Suprapubic skin (tissue), 4 donors: ENCODE measurements at regions not wholly inside any gene's neighbourhood (a gene's known extent, or its start where the extent isn't known, plus 50 kb on each side); places are given as distances from the start of the nearest gene placed in this dataset.
A peak's percentile ranks its signal among the peaks of the same experiment; 100 is the strongest.

Experiments used
- DNase-seq, 2 donors: peaks; one replicate each; pipeline ENCODE4 v3.0.0-alpha.2; 2019; ENCODE audit warnings: low spot score in 2 of 2
- H3K27ac ChIP-seq: fragments of 200-600 bp; sonication (generic); one replicate; pipeline ENCODE4 v1.5.1; 2019
- H3K27me3 ChIP-seq: fragments of 200-600 bp; sonication (generic); one replicate; pipeline ENCODE4 v1.5.1; 2019
- H3K36me3 ChIP-seq: fragments of 200-600 bp; sonication (generic); one replicate; pipeline ENCODE4 v1.5.1; 2019
- H3K4me1 ChIP-seq: fragments of 200-600 bp; sonication (generic); one replicate; pipeline ENCODE4 v1.5.1; 2019
- H3K4me3 ChIP-seq: fragments of 200-600 bp; sonication (generic); one replicate; pipeline ENCODE4 v1.5.1; 2019; ENCODE audit warnings: mild to moderate bottlenecking
- H3K9me3 ChIP-seq: fragments of 200-600 bp; sonication (generic); one replicate; pipeline ENCODE4 v1.5.1; 2019
- EP300 ChIP-seq: sonication (generic); formaldehyde crosslinking; IDR thresholded peaks from one replicate; pipeline ENCODE4 v1.6.1; 2017; ENCODE audit warnings: antibody characterized with exemption
- POLR2A ChIP-seq, 2 donors: fragments of 450-650 bp; IDR thresholded peaks; one replicate each; pipeline ENCODE4 v1.6.1; 2017; ENCODE audit warnings: antibody characterized with exemption in 2 of 2, mild to moderate bottlenecking in 2 of 2, moderate library complexity in 2 of 2
- POLR2AphosphoS5 ChIP-seq, 3 donors: sonication (generic); formaldehyde crosslinking; IDR thresholded peaks; one replicate each; pipeline ENCODE4 v1.6.1; 2017; ENCODE audit warnings: antibody characterized with exemption in 3 of 3
- WGBS: methylation state at CpG from one replicate; pipeline ENCODE4 v1.1.5; 2018; 5-methylcytosine and 5-hydroxymethylcytosine counted together
- TF ChIP-seq, protein P1 (sequence below), 2 donors: fragments of 200-600 bp in 1 of 2; fragments of 450-650 bp in 1 of 2; sonication (generic) in 1 of 2; IDR thresholded peaks; one replicate each; pipeline ENCODE4 v1.5.1; 2016 to 2019; ENCODE audit warnings: antibody characterized with exemption in 2 of 2, mild to moderate bottlenecking in 1 of 2, moderate library complexity in 1 of 2

DNA sequence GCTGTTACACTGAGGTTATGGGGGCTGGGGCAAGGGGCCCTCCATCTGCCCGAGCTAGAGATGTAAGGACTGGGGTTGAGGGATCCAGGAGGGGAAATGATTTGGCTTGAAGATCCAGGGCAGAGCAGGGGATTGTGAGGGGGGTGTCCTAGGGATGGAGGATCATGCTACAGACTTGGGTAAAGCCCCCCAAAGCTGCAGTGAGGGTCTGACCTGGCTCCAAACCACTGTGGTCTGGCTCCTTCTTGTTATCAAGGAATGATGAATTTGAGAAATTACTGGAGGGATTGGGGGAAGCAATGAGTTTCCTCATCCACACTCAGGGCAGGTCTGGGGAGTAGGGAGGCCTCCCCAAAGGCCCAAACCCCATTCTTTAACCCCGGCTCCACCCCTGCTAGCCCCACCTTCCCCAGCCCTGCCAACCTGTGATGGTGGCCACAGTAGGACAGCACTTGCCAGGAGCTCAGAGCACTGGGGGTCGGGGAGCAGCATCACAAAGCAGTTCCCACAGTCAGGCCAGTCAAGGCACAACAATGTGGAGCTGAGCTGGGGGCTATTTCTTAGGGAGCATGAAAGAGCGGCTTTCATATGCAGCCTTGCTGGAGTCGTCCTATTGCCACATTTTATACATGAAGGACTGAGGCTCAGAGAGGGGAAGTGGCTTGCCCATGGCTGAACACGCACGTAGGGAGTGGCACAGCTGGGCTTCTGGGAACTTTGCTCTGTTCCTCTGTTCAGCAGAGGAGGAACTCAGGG lies 165.5 kb downstream of the EFNB1 start:
- Histone ChIP-seq H3K4me1 (peaks cover 45% of the 10 kb centered on the region), H3K27me3 (no peaks in the 10 kb centered on the region)
- TF ChIP-seq, protein P1, sequence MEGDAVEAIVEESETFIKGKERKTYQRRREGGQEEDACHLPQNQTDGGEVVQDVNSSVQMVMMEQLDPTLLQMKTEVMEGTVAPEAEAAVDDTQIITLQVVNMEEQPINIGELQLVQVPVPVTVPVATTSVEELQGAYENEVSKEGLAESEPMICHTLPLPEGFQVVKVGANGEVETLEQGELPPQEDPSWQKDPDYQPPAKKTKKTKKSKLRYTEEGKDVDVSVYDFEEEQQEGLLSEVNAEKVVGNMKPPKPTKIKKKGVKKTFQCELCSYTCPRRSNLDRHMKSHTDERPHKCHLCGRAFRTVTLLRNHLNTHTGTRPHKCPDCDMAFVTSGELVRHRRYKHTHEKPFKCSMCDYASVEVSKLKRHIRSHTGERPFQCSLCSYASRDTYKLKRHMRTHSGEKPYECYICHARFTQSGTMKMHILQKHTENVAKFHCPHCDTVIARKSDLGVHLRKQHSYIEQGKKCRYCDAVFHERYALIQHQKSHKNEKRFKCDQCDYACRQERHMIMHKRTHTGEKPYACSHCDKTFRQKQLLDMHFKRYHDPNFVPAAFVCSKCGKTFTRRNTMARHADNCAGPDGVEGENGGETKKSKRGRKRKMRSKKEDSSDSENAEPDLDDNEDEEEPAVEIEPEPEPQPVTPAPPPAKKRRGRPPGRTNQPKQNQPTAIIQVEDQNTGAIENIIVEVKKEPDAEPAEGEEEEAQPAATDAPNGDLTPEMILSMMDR (IDR thresholded peaks at IDR 0.05), result no peak
- no peak for TF ChIP-seq POLR2AphosphoS5 (IDR thresholded peaks at IDR 0.05)
- no peak for TF ChIP-seq EP300
- TF ChIP-seq POLR2A (IDR thresholded peaks at IDR 0.05), result no peak

DNA sequence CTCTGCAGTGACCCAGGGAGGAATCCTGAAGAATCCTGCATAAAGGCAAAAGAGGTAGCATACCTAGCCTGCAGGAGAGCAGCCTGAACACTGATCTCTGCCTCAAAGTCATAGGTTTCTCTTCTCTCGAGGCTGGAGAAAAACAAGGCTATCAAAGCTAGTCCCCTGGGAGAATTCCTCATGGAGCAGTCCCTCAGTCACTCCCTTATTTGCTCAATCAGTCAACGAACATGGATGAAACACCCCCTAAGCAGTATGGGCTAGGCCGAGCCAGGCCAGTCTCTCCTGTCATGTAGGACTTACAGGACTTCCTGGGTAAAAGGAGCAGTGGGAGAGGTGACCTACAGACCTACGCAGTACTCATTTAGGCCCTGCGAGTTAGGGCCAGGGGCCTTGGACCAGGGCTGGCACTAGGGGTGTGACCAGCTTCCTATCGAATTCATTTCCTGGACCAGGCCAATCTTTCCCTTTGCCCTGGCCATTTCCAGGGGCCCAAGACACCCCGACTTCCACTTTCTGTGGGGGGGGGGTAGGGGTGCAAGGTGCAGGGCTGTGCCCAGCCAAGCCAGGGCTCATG lies 164.1 kb downstream of the EFNB1 start:
- Histone ChIP-seq H3K9me3 (no peaks in the 10 kb centered on the region), H3K27ac (no peak overlapping the region), H3K4me1 (peaks cover 35% of the 10 kb centered on the region), H3K4me3 (no peak overlapping the region), H3K27me3 (no peaks in the 10 kb centered on the region), H3K36me3 (no peaks in the 10 kb centered on the region)
- no peak for TF ChIP-seq EP300
- TF ChIP-seq, protein P1 (IDR thresholded peaks at IDR 0.05), result no peak
- no peak for TF ChIP-seq POLR2AphosphoS5 (IDR thresholded peaks at IDR 0.05)
- TF ChIP-seq POLR2A (IDR thresholded peaks at IDR 0.05), result no peak
- DNase-seq, result peak in 1 of 2 donors; percentile 25
- 82% methylated on average over 7 of the region's 7 CpGs for WGBS

More for the DNA sequence above, 165.5 kb downstream of the EFNB1 start:
- 82% methylated on average over 4 of the region's 7 CpGs for WGBS
- DNase-seq, result peak in 1 of 2 donors; percentile 47
- H3K9me3 ChIP-seq, result no peaks in the 10 kb centered on the region
- no peaks in the 10 kb centered on the region for H3K36me3 ChIP-seq
- H3K27ac ChIP-seq, result no peak overlapping the region
- H3K4me3 ChIP-seq, result no peak overlapping the region

DNA sequence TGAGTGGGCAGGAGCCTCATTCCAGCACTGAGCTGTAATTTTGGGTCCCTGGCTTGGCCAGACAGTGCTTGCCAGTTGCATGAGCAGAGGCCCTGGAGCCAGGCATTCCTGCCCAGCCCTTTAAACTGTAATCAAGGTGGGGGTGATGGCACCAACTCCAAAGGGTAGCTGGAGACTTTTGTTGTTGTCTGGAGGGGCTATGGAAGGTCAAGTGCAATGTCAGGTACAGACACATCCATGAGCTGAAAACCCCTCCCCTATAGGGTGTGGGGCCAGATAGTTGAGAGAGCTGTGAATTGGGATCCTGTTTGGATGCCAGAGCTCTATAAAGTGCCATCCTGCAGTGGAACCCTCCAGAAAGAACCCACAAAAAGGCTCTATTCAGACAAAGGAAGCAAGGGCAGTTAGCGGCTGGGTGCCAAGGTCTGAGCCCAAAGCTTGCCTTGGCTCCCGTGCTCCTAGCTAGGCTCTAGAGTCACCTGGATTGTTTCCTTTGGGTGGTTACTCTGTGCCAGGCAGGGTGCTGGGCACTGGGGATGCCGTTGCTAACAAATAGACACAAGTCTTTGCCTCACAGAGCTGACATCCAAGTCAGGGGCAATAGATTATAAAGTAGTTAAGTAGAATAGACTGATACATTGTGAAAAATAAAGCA lies 163.0 kb downstream of the EFNB1 start:
- 71% methylated on average over 3 of the region's 3 CpGs for WGBS
- Histone ChIP-seq H3K4me3 (no peak overlapping the region), H3K9me3 (no peaks in the 10 kb centered on the region), H3K36me3 (no peaks in the 10 kb centered on the region), H3K27me3 (no peaks in the 10 kb centered on the region), H3K27ac (no peak overlapping the region), H3K4me1 (peaks cover 29% of the 10 kb centered on the region)
- DNase-seq, result no peak
- no peak for TF ChIP-seq POLR2AphosphoS5 (IDR thresholded peaks at IDR 0.05)
- no peak for TF ChIP-seq EP300
- TF ChIP-seq, protein P1 (IDR thresholded peaks at IDR 0.05), result no peak
- TF ChIP-seq POLR2A (IDR thresholded peaks at IDR 0.05), result no peak

DNA sequence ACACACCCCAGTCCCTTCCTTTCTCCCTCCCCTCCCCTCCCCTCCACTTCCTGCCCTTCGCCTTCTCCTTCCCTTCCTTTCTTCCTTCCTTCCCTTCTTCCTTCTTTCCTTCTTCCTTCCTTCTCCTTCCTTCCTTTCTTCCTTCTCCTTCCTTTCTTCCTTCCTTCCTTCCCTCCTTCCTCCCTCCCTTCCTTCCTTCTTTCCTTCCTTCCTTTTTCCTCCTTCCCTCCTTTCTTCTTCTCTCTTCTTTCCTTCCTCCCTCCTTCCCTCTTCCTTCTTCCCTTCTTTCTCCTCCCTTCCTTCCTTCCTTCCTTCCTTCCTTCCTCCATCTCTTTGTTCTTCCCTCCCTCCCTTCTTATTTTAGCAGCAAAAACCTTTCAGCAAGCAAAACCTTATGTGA lies 162.1 kb downstream of the EFNB1 start:
- no peak for DNase-seq
- Histone ChIP-seq H3K27ac (no peak overlapping the region), H3K4me3 (no peak overlapping the region), H3K4me1 (peaks cover 24% of the 10 kb centered on the region), H3K9me3 (no peaks in the 10 kb centered on the region), H3K27me3 (no peaks in the 10 kb centered on the region), H3K36me3 (no peaks in the 10 kb centered on the region)
- WGBS, result 69% methylated on average over 1 of the region's 1 CpG
- TF ChIP-seq POLR2A (IDR thresholded peaks at IDR 0.05), result no peak
- no peak for TF ChIP-seq EP300
- TF ChIP-seq, protein P1 (IDR thresholded peaks at IDR 0.05), result no peak
- TF ChIP-seq POLR2AphosphoS5 (IDR thresholded peaks at IDR 0.05), result no peak
